ENCODE measurements at regions not wholly inside any gene's neighbourhood (a gene's known extent, or its start where the extent isn't known, plus 50 kb on each side); places are given as distances from the start of the nearest gene placed in this dataset.

DNA sequence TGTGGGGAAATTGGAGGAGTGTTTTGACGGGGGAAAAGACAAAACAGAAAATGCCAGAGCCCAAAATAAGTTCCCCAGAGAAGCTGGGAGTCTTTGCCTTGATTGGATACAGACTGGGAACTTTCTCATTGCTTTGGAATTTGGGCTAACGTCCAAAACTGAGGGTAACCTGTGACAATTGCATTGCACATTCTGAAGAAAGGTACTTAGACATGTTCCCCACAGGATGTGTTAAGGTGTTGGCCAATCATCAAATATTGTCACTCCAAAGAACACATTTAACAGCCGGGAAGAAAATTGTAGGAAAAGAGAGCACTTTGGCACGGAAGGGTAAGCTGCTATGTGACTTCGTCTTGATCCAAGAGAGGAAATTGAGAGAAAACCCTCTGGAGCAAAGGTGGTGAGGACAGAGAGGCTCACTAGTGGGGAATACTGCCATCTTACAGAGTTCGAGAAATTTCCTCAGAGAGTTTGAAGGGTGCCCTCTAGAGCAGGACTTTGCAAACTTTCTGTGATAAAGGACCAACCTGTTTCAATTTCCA lies 619.5 kb upstream of the TBL1XR1 start:
- TF ChIP-seq CTCF (IDR thresholded peaks at IDR 0.05) = no peak
- TF ChIP-seq EZH2 (IDR thresholded peaks at IDR 0.05; ENCODE audit: borderline replicate concordance, insufficient read depth, low read depth, low read length, poor library complexity, severe bottlenecking) = no peak
